Astrocyte (in vitro differentiated cells and primary cell): ENCODE measurements at regions not wholly inside any gene's neighbourhood (a gene's known extent, or its start where the extent isn't known, plus 50 kb on each side); places are given as distances from the start of the nearest gene placed in this dataset.
A peak's percentile ranks its signal among the peaks of the same experiment; 100 is the strongest.

Source experiments
- DNase-seq: peaks from one replicate; pipeline ENCODE4 v3.0.0-alpha.2; 2010; ENCODE audit warnings: low read depth
- FAIRE-seq: peaks from 2 replicates; lab custom pipeline; 2011; peaks lifted over from hg19 to GRCh38; lab: Jason Lieb, UNC
- H2AFZ ChIP-seq: 2 replicates; pipeline ENCODE4 v1.6.0; 2012; ENCODE audit warnings: low read depth, low read length, inconsistent platforms
- H3K27ac ChIP-seq: 2 replicates; pipeline ENCODE4 v1.5.1; 2011; ENCODE audit warnings: low read depth, low read length, inconsistent platforms
- H3K27me3 ChIP-seq: 2 replicates; pipeline ENCODE4 v1.6.0; 2011; ENCODE audit warnings: low read length, inconsistent platforms; ENCODE audit not compliant: insufficient read depth
- H3K36me3 ChIP-seq: 2 replicates; pipeline ENCODE4 v1.5.1; 2011; ENCODE audit warnings: low read length, inconsistent platforms; ENCODE audit not compliant: insufficient read depth
- H3K4me1 ChIP-seq: 2 replicates; pipeline ENCODE4 v1.5.1; 2011; ENCODE audit warnings: low read length, inconsistent platforms; ENCODE audit not compliant: insufficient read depth
- H3K4me2 ChIP-seq: 2 replicates; pipeline ENCODE4 v1.6.0; 2012; ENCODE audit warnings: low read length, inconsistent platforms
- H3K4me3 ChIP-seq: 2 replicates; pipeline ENCODE4 v1.5.1; 2011; ENCODE audit warnings: low read depth, mild to moderate bottlenecking, low read length, inconsistent platforms; ENCODE audit not compliant: insufficient read depth
- H3K79me2 ChIP-seq: 2 replicates; pipeline ENCODE4 v1.6.0; 2012; ENCODE audit warnings: mild to moderate bottlenecking, low read length, inconsistent platforms; ENCODE audit not compliant: insufficient read depth
- H3K9ac ChIP-seq: 2 replicates; pipeline ENCODE4 v1.6.0; 2012; ENCODE audit warnings: mild to moderate bottlenecking, low read length, inconsistent platforms
- H3K9me3 ChIP-seq: 2 replicates; pipeline ENCODE4 v1.5.1; 2012; ENCODE audit warnings: low read depth, mild to moderate bottlenecking, low read length, inconsistent platforms; ENCODE audit not compliant: insufficient read depth
- H4K20me1 ChIP-seq: 2 replicates; pipeline ENCODE4 v1.6.0; 2012; ENCODE audit warnings: low read length, inconsistent platforms; ENCODE audit not compliant: insufficient read depth
- H3K27ac Mint-ChIP-seq: one replicate; pipeline ENCODE4 v1.8.0; 2021; ENCODE audit warnings: mild to moderate bottlenecking, mixed read lengths; ENCODE audit not compliant: unreplicated experiment
- H3K27me3 Mint-ChIP-seq: one replicate; pipeline ENCODE4 v1.8.0; 2021; ENCODE audit warnings: low read depth, mixed read lengths; ENCODE audit not compliant: unreplicated experiment
- H3K36me3 Mint-ChIP-seq: one replicate; pipeline ENCODE4 v1.8.0; 2021; ENCODE audit warnings: low read depth, mixed read lengths; ENCODE audit not compliant: unreplicated experiment
- H3K4me1 Mint-ChIP-seq: one replicate; pipeline ENCODE4 v1.8.0; 2021; ENCODE audit warnings: low read depth, mixed read lengths; ENCODE audit not compliant: unreplicated experiment
- H3K4me3 Mint-ChIP-seq: one replicate; pipeline ENCODE4 v1.8.0; 2021; ENCODE audit warnings: mild to moderate bottlenecking, moderate library complexity, mixed read lengths; ENCODE audit not compliant: unreplicated experiment
- H3K9me3 Mint-ChIP-seq: one replicate; pipeline ENCODE4 v1.8.0; 2021; ENCODE audit warnings: mild to moderate bottlenecking, mixed read lengths; ENCODE audit not compliant: unreplicated experiment
- EZH2 ChIP-seq: IDR thresholded peaks from 2 replicates; pipeline ENCODE4 v1.6.1; 2012; ENCODE audit warnings: mild to moderate bottlenecking, low read length, inconsistent platforms; ENCODE audit not compliant: insufficient read depth
- TF ChIP-seq, protein P1 (sequence below): IDR thresholded peaks from 2 replicates; pipeline ENCODE4 v1.5.1; 2011; ENCODE audit warnings: low read depth, mild to moderate bottlenecking, inconsistent platforms, low read length, moderate library complexity; ENCODE audit not compliant: insufficient read depth

DNA sequence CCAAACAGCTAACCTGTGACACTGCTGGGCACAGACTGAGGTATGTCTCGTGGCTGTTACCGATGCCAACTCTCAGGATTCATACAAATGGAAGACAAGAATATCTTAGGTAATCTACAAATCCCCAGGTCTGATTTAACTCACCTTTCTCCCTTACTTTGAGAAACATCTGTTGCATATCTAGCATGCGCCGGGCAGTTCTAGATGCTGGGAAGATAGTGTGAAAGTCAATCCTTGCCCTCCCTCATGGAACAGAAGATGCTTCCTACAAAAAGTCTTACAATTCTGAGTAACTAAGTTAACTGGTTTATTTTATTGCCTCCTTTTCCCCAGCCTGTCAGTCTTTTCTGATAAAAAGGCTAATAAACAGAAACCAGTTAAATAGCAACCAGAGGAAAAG lies 212.2 kb upstream of the FAT1 start:
- Mint-ChIP-seq H3K27me3 (no peaks in the 10 kb centered on the region), H3K4me3 (no peak overlapping the region), H3K27ac (peak overlapping the region; percentile 60), H3K9me3 (peaks cover 2% of the 10 kb centered on the region), H3K36me3 (peaks cover 1% of the 10 kb centered on the region), H3K4me1 (peaks cover 24% of the 10 kb centered on the region)
- Histone ChIP-seq H4K20me1 (no peaks in the 10 kb centered on the region), H3K9ac (no peak overlapping the region), H3K79me2 (no peaks in the 10 kb centered on the region), H3K27me3 (no peaks in the 10 kb centered on the region), H3K4me1 (peaks cover 18% of the 10 kb centered on the region), H3K4me2 (no peak overlapping the region), H2AFZ (no peak overlapping the region), H3K4me3 (no peak overlapping the region), H3K36me3 (no peaks in the 10 kb centered on the region), H3K27ac (no peak overlapping the region), H3K9me3 (no peaks in the 10 kb centered on the region)
- TF ChIP-seq, protein P1, sequence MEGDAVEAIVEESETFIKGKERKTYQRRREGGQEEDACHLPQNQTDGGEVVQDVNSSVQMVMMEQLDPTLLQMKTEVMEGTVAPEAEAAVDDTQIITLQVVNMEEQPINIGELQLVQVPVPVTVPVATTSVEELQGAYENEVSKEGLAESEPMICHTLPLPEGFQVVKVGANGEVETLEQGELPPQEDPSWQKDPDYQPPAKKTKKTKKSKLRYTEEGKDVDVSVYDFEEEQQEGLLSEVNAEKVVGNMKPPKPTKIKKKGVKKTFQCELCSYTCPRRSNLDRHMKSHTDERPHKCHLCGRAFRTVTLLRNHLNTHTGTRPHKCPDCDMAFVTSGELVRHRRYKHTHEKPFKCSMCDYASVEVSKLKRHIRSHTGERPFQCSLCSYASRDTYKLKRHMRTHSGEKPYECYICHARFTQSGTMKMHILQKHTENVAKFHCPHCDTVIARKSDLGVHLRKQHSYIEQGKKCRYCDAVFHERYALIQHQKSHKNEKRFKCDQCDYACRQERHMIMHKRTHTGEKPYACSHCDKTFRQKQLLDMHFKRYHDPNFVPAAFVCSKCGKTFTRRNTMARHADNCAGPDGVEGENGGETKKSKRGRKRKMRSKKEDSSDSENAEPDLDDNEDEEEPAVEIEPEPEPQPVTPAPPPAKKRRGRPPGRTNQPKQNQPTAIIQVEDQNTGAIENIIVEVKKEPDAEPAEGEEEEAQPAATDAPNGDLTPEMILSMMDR, result no peak
- TF ChIP-seq EZH2, result no peak
- no peak for DNase-seq
- no peak for FAIRE-seq

DNA sequence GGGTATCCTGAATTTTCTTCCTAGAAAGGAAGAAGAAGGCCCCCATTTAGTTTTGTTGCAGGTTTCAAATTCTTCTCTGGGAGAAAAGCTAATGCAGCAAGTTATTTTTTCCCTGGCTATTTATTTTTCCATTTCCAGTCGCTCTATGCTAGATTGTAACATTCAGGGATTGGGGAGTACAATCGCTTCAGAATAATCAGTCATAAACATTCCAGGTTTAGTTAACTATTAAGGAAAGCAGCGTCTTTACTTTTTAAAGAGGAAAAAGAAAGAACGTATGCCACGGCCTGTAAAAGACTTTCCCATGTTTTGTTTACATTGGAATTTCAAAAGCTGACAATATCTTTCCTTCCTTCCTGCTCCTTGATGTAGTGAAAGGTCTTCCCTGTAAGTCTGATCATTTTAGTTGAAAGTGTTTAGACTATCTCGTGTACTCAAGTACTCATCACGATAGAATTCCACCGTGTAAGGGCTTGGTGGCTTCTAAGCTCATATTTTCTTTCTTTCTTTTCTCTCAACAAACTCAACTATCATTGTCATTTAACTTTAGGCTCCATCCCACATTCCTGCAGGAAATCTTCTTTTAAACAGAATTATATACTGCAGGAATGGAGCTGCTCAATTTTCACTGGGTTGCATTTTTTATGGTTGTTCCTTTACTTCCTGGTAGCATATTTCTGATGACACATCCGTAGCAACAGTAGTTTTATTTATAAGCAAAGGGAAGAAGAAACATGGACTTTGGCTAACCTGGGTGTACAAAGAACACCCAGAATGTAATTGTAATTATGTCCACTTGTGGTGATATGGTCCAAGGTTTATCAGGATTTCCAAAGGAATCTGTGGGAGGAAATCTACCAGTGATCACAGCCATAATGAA lies 213.1 kb upstream of the FAT1 start:
- H3K4me1 ChIP-seq, result peaks cover 18% of the 10 kb centered on the region
- Mint-ChIP-seq H3K4me1 (peaks cover 24% of the 10 kb centered on the region), H3K9me3 (no peaks in the 10 kb centered on the region), H3K27me3 (no peaks in the 10 kb centered on the region), H3K36me3 (peaks cover 1% of the 10 kb centered on the region), H3K4me3 (no peak overlapping the region), H3K27ac (peak overlapping the region; percentile 60)
- H4K20me1 ChIP-seq, result no peaks in the 10 kb centered on the region
- H3K9ac ChIP-seq, result peak overlapping the region; percentile 33
- H3K27ac ChIP-seq, result peak overlapping the region; percentile 57
- H3K9me3 ChIP-seq, result no peaks in the 10 kb centered on the region
- no peak overlapping the region for H2AFZ ChIP-seq
- H3K4me2 ChIP-seq, result peak overlapping the region; percentile 62
- no peaks in the 10 kb centered on the region for H3K36me3 ChIP-seq
- H3K79me2 ChIP-seq, result no peaks in the 10 kb centered on the region
- FAIRE-seq (peak; percentile 5), DNase-seq (peak; percentile 85)
- H3K27me3 ChIP-seq, result no peaks in the 10 kb centered on the region
- TF ChIP-seq, protein P1, result peak; percentile 21
- TF ChIP-seq EZH2, result no peak
- no peak overlapping the region for H3K4me3 ChIP-seq

DNA sequence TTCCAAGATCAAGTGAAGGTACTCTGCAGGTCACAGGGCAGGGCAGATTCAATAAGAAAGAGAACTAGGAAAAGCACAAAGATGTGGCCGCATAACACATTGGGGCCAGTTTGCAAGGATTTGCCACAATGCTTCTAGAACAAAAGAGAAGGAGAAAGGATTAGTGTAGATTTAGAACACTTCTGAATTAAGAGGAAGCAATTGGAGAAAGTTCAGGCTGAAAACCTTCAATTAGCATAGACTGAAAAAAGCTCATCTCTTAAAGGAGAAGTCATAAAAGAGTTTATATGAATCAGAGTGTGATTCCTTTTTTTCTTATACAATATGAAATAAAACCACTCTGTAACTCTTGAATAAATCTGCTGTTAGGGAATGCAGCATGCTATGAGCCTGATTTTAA lies 215.6 kb upstream of the FAT1 start:
- H3K4me1 ChIP-seq, result no peaks in the 10 kb centered on the region
- no peaks in the 10 kb centered on the region for H3K27me3 ChIP-seq
- no peaks in the 10 kb centered on the region for H3K79me2 ChIP-seq
- no peak overlapping the region for H3K9ac ChIP-seq
- H3K4me2 ChIP-seq, result no peak overlapping the region
- no peaks in the 10 kb centered on the region for H3K36me3 ChIP-seq
- H3K27ac ChIP-seq, result no peak overlapping the region
- H3K27me3 Mint-ChIP-seq, result no peaks in the 10 kb centered on the region
- no peaks in the 10 kb centered on the region for H3K36me3 Mint-ChIP-seq
- H4K20me1 ChIP-seq, result no peaks in the 10 kb centered on the region
- no peaks in the 10 kb centered on the region for H3K9me3 ChIP-seq
- no peak overlapping the region for H3K4me3 ChIP-seq
- H3K4me3 Mint-ChIP-seq, result no peak overlapping the region
- FAIRE-seq (no peak), DNase-seq (no peak)
- no peaks in the 10 kb centered on the region for H3K9me3 Mint-ChIP-seq
- TF ChIP-seq EZH2, result no peak
- TF ChIP-seq, protein P1, result no peak
- no peak overlapping the region for H2AFZ ChIP-seq
- H3K27ac Mint-ChIP-seq, result peak overlapping the region; percentile 30
- H3K4me1 Mint-ChIP-seq, result peaks cover 32% of the 10 kb centered on the region
